ENCODE measurements at regions not wholly inside any gene's neighbourhood (a gene's known extent, or its start where the extent isn't known, plus 50 kb on each side); places are given as distances from the start of the nearest gene placed in this dataset.
A peak's percentile ranks its signal among the peaks of the same experiment; 100 is the strongest.

DNA sequence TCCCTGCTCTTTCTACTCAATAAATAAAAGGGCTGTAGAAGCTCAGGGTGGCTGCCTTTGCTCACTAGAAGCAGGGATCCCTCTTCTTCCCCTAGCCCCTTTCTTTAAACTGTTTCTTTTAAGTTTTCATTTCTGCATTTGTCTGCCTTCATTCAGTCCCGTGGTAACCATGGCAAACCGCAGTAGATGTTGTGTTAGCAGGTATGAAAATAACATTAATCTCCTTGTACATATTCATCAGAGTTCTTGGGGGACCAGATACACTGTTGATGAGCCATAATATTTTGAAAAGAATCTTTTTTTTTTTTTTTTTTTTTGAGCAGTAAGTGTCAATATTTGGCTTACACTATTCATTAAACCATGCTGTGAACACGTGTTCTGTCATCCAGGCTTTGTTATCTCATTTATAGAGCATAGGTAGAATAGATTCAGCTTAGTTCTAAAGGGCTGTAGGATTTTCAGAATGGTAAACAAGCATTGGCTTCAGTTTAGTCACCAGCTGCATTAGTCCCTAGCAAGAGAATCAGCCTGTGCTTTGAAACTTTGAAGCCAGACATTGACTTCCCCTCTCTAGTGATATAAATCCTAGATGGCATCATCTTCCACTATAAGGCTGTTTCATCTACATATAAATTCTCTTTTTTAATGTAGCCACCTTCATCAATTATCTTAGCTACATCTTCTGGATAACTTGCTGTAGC, 59.4 kb upstream of the SPRY2 start:
- Histone ChIP-seq H3K36me3 (ENCODE audit: control insufficient read depth, insufficient read depth, low read length, severe bottlenecking) (no peaks in the 10 kb centered on the region), H3K4me3 (ENCODE audit: low read length) (no peak overlapping the region), H3K27me3 (replicated peaks; ENCODE audit: control insufficient read depth, insufficient read depth, low read length) (no peaks in the 10 kb centered on the region), H3K4me1 (ENCODE audit: control insufficient read depth, insufficient read depth, low read length) (no peaks in the 10 kb centered on the region), H3K9me3 (ENCODE audit: control insufficient read depth, low read length) (peaks cover 17% of the 10 kb centered on the region), H3K9ac (ENCODE audit: low read length) (no peak overlapping the region)
- no peak for DNase-seq (ENCODE audit: low read depth)

DNA sequence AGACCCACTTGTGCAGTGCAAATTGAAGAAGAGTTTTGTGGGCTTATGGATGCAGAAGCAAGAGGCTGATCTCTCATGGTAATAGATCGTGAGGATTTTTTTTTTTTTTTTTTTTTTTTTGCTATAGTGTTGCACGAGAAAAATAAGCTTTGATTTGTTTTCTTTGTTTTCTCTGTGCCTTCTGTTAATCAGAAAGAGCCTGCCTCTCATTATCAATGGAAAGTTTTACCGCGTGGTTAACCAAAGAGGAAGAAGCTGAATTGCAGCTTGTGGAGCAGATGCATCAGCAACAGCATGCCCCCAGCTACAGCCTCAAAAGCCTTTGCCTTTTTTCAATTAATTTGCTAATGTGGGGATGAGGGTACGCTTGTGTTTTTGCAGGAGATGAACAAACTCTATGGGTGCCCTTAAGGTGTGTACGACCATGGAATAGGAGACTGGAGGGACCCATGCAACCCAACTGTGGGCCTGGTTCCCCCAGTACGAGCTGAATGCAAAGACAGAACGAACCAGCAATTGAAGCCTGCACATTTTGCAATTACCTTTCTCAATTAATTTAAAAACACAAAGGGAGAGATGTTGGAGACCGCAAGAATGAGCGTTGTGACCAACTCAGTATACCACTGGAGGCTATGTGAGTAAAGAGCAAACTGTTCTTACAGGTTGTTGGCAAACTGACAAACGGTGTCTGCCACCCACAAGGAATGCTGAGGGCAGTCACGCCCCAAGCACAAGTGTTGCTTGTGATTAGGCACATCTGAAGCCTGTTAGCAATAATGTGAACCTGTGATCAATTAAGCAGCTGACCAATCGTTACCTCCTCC, 58.6 kb upstream of the SPRY2 start:
- Histone ChIP-seq H3K27me3 (replicated peaks; ENCODE audit: control insufficient read depth, insufficient read depth, low read length) (no peaks in the 10 kb centered on the region), H3K36me3 (ENCODE audit: control insufficient read depth, insufficient read depth, low read length, severe bottlenecking) (no peaks in the 10 kb centered on the region), H3K9me3 (ENCODE audit: control insufficient read depth, low read length) (peaks cover 13% of the 10 kb centered on the region), H3K4me3 (ENCODE audit: low read length) (no peak overlapping the region), H3K9ac (ENCODE audit: low read length) (no peak overlapping the region), H3K4me1 (ENCODE audit: control insufficient read depth, insufficient read depth, low read length) (no peaks in the 10 kb centered on the region)
- peak; percentile 9 for DNase-seq (ENCODE audit: low read depth)
